ENCODE measurements at regions not wholly inside any gene's neighbourhood (a gene's known extent, or its start where the extent isn't known, plus 50 kb on each side); places are given as distances from the start of the nearest gene placed in this dataset.

DNA sequence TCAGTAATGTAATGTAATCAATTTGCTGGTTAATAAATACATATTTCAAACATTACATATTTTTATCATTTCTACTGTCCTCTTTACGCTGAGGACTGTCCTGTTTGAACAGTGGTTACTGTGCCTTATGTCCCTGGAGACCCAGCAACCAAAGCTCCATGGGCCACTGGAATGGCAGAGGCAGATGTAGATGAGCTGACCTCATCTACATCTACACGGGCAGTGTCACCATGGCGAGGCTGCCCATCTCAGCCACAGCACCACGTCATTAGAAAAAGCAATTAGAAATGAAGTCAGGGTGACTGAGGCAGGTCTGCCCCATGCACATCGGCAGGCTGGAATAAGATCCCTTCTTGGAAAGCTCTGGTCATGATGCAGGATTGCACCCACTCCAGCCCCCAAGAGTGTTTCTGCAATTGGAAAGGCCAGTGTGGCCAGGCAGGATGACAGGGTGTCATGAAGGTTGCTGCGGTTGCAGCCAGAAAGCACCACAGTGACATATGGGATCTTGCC, 237.5 kb downstream of the NDUFA10 start:
- no peak for DNase-seq (ENCODE audit: low spot score)
- no peaks in the 10 kb centered on the region for H3K36me3 Mint-ChIP-seq (ENCODE audit: low read depth)
- H3K4me3 Mint-ChIP-seq (ENCODE audit: unreplicated experiment) = no peak overlapping the region
- TF ChIP-seq, protein P1, sequence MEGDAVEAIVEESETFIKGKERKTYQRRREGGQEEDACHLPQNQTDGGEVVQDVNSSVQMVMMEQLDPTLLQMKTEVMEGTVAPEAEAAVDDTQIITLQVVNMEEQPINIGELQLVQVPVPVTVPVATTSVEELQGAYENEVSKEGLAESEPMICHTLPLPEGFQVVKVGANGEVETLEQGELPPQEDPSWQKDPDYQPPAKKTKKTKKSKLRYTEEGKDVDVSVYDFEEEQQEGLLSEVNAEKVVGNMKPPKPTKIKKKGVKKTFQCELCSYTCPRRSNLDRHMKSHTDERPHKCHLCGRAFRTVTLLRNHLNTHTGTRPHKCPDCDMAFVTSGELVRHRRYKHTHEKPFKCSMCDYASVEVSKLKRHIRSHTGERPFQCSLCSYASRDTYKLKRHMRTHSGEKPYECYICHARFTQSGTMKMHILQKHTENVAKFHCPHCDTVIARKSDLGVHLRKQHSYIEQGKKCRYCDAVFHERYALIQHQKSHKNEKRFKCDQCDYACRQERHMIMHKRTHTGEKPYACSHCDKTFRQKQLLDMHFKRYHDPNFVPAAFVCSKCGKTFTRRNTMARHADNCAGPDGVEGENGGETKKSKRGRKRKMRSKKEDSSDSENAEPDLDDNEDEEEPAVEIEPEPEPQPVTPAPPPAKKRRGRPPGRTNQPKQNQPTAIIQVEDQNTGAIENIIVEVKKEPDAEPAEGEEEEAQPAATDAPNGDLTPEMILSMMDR (IDR thresholded peaks at IDR 0.05) = no peak
- H3K9me3 Mint-ChIP-seq (ENCODE audit: low read depth) = peaks cover 7% of the 10 kb centered on the region
- H3K27me3 Mint-ChIP-seq (ENCODE audit: low read depth) = peaks cover 27% of the 10 kb centered on the region
- H3K4me1 Mint-ChIP-seq (ENCODE audit: low read depth) = no peaks in the 10 kb centered on the region
- no peak overlapping the region for H3K27ac Mint-ChIP-seq (ENCODE audit: unreplicated experiment)

DNA sequence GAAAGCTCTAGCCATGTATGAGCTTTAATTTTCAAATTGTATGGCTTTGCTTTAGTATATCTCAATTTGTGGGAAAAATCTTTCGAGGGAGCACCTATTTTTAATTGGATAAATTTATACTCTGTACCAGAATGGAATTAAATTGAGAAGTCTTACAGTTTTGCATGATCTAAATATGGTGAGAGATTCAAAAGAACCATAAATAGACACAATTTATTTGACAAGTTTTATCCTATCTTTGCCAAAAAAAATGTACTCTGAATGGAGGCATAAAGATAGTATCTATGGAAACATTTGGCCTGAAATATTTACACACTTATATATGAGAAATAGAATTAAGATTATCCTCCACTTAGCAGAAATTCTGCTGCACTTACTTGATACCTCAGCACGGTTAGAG, 238.4 kb downstream of the NDUFA10 start:
- Mint-ChIP-seq H3K27ac (ENCODE audit: unreplicated experiment) (no peak overlapping the region), H3K36me3 (ENCODE audit: low read depth) (no peaks in the 10 kb centered on the region), H3K4me1 (ENCODE audit: low read depth) (no peaks in the 10 kb centered on the region)

DNA sequence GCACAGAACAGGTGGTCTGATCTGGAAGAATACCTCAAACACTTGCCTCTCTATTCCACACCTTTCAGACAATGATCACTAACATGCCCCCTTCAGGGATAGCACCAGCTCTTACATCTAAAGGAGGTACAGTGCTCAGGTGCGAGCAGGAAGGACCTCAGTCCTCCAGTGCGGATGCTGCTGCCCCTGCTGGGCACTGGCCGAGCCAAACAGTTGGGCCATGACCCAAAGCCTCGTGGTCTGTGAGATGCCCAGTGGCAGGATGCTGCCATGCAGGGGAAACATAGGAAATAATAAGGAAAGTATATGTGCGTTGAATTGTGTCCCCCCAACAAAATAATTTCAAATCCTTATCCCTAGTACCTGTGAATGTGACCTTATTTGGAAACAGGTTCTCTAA, 243.7 kb downstream of the NDUFA10 start:
- Mint-ChIP-seq H3K9me3 (ENCODE audit: low read depth) (peaks cover 9% of the 10 kb centered on the region), H3K36me3 (ENCODE audit: low read depth) (no peaks in the 10 kb centered on the region), H3K4me3 (ENCODE audit: unreplicated experiment) (no peak overlapping the region), H3K4me1 (ENCODE audit: low read depth) (no peaks in the 10 kb centered on the region), H3K27ac (ENCODE audit: unreplicated experiment) (no peak overlapping the region), H3K27me3 (ENCODE audit: low read depth) (peaks cover 31% of the 10 kb centered on the region)
- DNase-seq (ENCODE audit: low spot score) = peak; percentile 58
- TF ChIP-seq, protein P1 (IDR thresholded peaks at IDR 0.05) = no peak

More for the DNA sequence above, 238.4 kb downstream of the NDUFA10 start:
- Mint-ChIP-seq H3K27me3 (ENCODE audit: low read depth) (peaks cover 27% of the 10 kb centered on the region), H3K4me3 (ENCODE audit: unreplicated experiment) (no peak overlapping the region), H3K9me3 (ENCODE audit: low read depth) (peaks cover 7% of the 10 kb centered on the region)
- DNase-seq (ENCODE audit: low spot score) = no peak
- TF ChIP-seq, protein P1 (IDR thresholded peaks at IDR 0.05) = no peak

DNA sequence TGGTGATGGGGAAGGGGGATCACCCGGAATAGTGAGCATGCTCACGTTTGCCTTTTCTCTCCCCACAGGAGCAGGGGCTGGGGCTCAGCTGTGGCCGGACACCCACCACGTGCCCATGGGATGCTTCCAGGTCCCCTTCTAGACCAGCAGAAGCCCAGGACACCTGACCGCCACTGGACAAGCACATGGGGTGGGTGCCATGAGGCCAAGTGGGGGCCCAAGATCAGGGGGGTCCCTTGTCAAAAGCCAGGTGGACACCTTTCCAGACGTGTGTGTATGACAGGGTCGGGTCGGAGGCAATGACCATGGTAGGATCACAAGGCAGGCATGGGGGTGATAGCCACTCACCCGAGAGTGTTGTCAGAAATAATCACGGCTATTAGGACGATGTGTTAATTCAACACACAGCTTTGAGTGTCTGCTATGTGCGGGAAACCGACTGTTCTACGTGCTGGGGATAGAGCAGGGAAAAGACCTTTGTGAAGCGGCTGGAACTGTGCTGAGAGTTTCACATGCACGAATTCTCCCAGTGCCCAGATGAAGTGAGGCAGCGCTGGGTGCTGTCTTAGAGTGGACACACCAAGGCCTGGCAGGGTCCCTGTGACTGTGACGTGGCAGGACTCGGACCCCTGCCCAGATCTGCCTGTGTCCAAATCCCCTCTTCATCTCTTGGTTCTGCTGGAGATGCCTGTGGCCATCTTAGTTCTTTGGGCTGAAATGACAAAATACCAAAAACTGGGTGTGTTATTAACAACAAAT, 244.7 kb downstream of the NDUFA10 start:
- peaks cover 4% of the 10 kb centered on the region for H3K9me3 Mint-ChIP-seq (ENCODE audit: low read depth)

DNA sequence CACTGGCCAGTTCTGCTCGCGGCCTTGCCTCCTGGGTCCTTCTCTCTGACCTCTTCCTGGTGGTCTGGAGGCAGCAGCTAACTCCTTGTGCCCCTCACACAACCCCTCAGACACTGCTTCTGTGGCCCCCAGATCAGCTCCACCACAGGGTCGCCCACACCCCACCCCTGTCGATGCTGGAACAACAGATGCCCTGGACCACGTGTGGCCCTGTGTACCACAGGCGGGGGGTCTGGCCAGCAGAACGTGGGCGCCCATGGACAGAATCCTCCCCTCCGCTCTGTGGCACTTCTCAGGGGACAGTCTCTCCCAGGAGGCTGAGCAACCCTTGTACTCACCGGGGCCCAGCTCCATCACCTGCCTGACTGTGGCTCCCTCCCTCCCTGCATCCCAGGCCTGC, 245.6 kb downstream of the NDUFA10 start:
- DNase-seq (ENCODE audit: low spot score) = peak; percentile 72
- Mint-ChIP-seq H3K27ac (ENCODE audit: unreplicated experiment) (no peak overlapping the region), H3K4me3 (ENCODE audit: unreplicated experiment) (no peak overlapping the region), H3K9me3 (ENCODE audit: low read depth) (peaks cover 4% of the 10 kb centered on the region), H3K27me3 (ENCODE audit: low read depth) (peaks cover 29% of the 10 kb centered on the region), H3K4me1 (ENCODE audit: low read depth) (peaks cover 4% of the 10 kb centered on the region), H3K36me3 (ENCODE audit: low read depth) (peaks cover 1% of the 10 kb centered on the region)
- TF ChIP-seq, protein P1 (IDR thresholded peaks at IDR 0.05) = no peak

More for the DNA sequence above, 244.7 kb downstream of the NDUFA10 start:
- Mint-ChIP-seq H3K27ac (ENCODE audit: unreplicated experiment) (no peak overlapping the region), H3K4me3 (ENCODE audit: unreplicated experiment) (no peak overlapping the region), H3K4me1 (ENCODE audit: low read depth) (peaks cover 3% of the 10 kb centered on the region), H3K27me3 (ENCODE audit: low read depth) (peaks cover 29% of the 10 kb centered on the region), H3K36me3 (ENCODE audit: low read depth) (no peaks in the 10 kb centered on the region)
- TF ChIP-seq, protein P1 (IDR thresholded peaks at IDR 0.05) = no peak
- peak; percentile 79 for DNase-seq (ENCODE audit: low spot score)

Measured in chondrocyte (in vitro differentiated cells).